GM18502 (cell line): ENCODE measurements at regions not wholly inside any gene's neighbourhood (a gene's known extent, or its start where the extent isn't known, plus 50 kb on each side); places are given as distances from the start of the nearest gene placed in this dataset.

ENCODE experiments used
- ATAC-seq: cut with Tn5 transposase; IDR thresholded peaks from one replicate; pipeline ENCODE4 v1.9.1; 2021; ENCODE audit warnings: mild to moderate bottlenecking; ENCODE audit not compliant: unreplicated experiment, poor library complexity

DNA sequence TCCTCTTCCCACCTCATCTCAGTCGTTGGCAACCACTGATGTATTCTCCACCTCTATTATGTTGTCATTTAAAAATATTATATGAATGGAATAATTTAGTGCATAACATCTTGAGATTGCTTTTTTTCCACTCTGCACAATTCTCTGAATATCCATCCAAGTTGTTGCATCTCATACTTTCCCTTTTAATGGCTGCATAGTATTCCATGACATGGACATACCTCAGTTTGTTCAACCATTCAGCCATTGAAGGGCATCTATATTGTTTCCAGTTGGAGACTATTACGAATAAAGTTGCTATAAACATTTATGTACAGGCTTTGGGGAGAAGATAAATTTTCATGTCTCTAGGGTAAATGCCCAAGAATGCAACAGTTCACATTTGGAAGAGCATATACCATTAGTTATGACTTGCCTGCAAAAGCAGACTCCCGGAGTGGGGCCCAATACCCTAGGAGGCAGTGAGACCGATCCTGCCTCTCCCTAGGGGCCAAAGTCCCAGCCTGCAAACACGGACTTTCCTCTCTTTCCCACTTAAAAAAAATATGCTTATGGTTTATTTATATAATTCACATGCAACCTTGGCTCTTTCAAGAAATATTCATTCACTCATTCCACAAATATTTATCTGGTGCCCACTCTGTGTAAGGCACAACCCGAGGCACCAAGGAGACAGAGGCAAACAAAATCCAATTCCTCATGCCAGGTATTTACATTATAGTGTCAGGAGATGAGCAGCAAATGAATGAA lies 227.0 kb upstream of the PMEPA1 start:
- no peak for ATAC-seq

GRCh38 chr20:57934913-57935312 lies 225.1 kb upstream of the PMEPA1 start:
- ATAC-seq = no peak

GRCh38 chr20:57934007-57934805 lies 224.4 kb upstream of the PMEPA1 start:
- no peak for ATAC-seq

DNA sequence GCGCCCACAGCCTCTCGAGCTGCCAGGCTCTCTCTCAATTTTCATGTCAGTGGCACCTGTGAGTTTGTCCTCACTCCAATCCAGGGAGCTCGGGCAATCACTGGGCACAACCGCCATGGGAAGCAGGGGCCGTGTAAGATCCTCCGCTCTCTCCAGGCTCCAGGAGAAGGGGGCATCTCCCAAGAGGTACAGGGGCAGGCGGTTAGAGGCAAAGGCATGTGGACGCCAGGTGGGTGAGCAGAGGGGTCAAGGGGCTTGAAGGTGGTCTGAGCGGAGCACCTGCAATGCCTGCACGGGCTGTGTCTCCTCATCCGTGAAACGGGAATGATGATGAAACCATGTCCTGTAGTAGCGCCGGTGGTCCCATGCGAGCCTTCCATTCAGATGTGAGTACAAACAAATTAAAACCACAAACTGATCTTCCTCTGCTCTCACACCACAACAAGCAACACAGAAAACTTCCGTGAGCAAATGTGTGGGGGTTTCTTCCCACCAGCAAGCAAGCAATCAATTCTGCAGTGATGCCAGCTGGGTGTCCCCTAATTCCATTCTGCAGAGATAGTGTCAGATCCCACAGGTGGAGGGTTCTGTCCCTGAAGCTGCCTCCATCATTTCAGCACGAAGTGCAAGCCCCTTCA lies 222.5 kb upstream of the PMEPA1 start:
- no peak for ATAC-seq

- ATAC-seq = no peak
Observed at GRCh38 chr20:57930351-57930750, 220.5 kb upstream of the PMEPA1 start.

DNA sequence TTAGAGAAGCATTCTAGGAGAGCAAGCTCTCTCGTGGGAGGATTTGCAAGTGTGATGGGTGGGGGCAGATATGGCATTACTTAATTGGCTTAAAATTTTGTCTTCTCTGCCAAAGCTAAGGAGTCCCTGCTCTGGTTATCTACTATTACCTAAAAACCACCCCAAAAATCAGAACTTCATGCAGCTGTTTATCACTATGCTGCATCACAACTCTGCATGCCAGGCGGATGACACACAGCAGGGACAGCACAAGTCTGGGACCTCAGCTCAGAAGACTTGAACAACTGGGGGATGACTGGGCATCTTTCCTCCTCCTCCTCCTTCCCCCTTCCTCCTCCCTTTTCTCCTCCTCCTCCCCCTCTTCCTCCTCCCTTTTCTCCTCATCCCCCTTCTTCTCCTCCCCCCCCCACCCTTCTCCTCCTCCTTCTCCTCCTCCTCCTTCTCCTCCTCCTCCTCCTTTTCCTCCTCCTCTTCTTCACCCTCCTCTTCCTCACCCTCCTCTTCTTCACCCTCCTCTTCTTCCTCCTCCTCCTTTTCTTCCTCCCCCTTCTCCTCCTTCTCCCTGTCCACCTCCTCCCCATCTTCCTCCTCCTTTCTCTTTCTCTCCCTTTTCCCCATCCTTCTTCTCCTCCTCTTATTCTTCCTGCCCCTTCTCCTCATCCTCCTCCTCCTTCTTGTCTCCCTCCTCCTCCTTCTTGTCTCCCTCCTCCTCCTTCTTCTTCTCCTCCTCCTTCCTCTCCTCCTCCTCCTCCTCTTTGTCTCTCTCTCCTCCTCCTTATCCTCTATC lies 218.6 kb upstream of the PMEPA1 start:
- no peak for ATAC-seq

DNA sequence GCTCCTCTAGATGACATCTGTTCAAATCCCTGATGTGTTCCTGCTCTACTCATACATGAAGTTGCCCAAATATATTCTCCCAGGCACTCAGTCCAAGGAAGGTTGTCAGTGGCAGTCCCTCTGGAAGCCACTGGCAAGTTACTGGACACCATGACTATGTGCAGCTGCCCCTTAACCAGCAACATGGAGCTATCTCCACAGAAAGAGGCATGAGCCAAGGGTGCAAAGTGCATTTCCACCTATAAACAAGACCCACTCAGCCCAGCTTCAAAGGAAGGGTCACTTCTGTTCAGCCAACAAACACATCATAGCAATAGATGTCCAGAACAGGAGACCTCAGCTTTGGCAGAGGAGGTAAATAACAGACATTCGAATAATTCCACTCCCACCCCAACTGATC lies 217.6 kb upstream of the PMEPA1 start:
- ATAC-seq = no peak

GRCh38 chr20:57922706-57923105 lies 212.9 kb upstream of the PMEPA1 start:
- ATAC-seq = no peak

GRCh38 chr20:57922083-57922482 lies 212.3 kb upstream of the PMEPA1 start:
- no peak for ATAC-seq

GRCh38 chr20:57921676-57922075 lies 211.9 kb upstream of the PMEPA1 start:
- ATAC-seq = no peak

DNA sequence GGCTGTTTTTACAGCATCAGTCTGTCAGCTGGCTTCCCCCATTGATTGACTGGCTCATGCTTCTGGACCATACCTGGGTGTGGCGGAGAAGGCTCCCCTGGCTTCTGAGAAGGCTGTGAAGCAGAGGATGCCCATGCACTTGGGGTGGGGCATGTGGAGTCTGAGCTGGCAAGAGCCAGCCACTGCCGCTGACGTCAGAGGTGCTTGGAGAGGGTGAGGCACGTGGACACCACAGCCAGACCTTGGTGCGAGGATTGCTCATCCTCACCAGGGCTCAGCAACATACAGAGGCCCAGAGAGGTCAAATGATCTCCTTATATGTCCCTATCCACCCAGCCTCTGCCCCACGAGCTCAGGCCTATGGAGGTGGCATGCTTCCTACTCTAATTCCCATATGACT lies 211.2 kb upstream of the PMEPA1 start:
- no peak for ATAC-seq

DNA sequence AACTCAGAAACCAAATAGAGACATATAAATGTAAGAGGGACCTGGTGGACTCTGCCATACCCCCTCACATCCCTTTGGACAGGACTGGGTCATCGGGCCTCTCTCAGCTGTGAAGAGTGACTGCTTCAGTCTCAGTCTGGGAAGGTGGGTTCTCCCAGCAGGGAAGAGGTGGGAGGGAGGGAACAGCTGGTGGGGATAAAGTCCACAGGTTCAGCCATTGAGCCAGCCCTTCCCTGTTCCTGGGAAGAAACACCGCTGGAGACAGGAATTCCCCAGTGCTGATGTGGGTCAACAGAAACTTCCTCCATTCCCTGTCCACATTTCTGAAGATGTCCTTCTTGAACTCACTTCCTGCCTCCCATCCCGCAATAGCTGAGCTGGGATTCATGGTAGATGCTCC lies 209.2 kb upstream of the PMEPA1 start:
- no peak for ATAC-seq

DNA sequence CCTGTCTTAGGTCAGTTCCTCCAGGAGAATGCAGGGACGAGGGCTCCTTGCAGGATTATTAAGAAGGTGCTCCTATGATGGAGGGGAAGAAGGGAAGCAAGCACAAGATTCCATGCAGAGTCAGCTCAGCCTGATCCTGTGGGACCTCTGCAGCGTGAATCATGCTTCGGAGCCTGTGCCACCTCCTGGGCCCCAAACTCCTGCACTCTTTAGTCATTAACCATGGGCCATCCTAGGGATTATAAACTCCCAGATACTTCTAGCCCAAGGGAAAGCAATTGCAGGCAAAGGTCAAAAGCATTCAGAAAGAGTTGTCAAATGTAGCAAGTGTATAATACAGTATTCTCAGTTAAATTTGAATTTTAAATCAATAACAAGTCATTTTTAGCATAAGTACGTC lies 208.7 kb upstream of the PMEPA1 start:
- ATAC-seq = no peak

GRCh38 chr20:57914205-57914604 lies 204.4 kb upstream of the PMEPA1 start:
- no peak for ATAC-seq

- ATAC-seq = no peak
Observed at GRCh38 chr20:57913156-57913930, 203.5 kb upstream of the PMEPA1 start.

- ATAC-seq = no peak
Observed at GRCh38 chr20:57912227-57912582, 202.4 kb upstream of the PMEPA1 start.

DNA sequence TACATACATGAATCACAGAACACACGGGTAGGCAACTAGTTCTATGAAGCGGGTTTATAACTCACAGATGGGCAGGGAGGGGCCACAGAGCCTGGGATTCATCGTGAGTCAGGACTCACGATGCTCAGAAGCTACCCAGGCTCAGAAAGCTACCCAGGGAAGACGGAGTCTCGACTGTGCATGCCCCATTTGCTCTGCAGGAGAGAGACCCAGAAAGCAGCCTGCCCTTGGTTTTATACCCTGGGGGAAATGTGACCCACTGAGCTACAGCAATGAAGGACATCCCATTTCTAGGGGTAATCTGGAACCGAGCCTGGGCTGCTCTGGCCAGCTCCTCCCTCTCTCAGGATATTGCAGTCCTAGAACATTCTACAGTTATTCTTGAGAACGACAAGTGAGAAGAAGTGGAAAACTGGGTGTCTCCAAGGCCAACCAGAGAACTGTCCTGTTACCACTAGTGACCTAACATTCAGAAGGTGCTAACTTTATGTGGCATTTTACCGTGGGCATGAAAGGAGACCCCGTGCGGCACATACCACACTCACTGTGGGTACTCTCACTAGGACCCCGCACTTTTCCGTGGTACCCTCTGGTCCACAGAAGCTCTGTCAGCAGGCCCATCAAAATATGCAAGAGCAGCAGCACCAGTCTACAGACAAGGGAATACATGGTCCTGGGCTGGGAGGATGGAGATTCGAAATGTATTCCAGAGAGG lies 201.9 kb upstream of the PMEPA1 start:
- ATAC-seq = no peak

GRCh38 chr20:57910716-57911115 lies 200.9 kb upstream of the PMEPA1 start:
- no peak for ATAC-seq

- ATAC-seq = no peak
Observed at GRCh38 chr20:57909763-57910331, 200.0 kb upstream of the PMEPA1 start.
